B cell (primary cell): ENCODE measurements at regions not wholly inside any gene's neighbourhood (a gene's known extent, or its start where the extent isn't known, plus 50 kb on each side); places are given as distances from the start of the nearest gene placed in this dataset.

Experiments used
- ATAC-seq: fragments of 200-7000 bp; cut with Tn5 transposase; one replicate; pipeline ENCODE4 v1.10.0; 2021; ENCODE audit warnings: low read depth, mild to moderate bottlenecking, moderate number of reproducible peaks, moderate library complexity
- CTCF ChIA-PET: fragments of 350-600 bp; sonication (Branson Sonifier 250); formaldehyde crosslinking; loops from one replicate; lab custom pipeline; 2021; ENCODE audit warnings: antibody characterized with exemption, inconsistent platforms; lab: Charles Lee
- POLR2A ChIA-PET: fragments of 350-600 bp; sonication (Branson Sonifier 250); formaldehyde crosslinking; loops from one replicate; lab custom pipeline; 2021; ENCODE audit warnings: antibody characterized with exemption; lab: Charles Lee
- DNase-seq: peaks from one replicate; pipeline ENCODE4 v3.0.0; 2013
- H2AFZ ChIP-seq: 2 replicates; pipeline ENCODE4 v1.6.1; 2012; ENCODE audit warnings: mild to moderate bottlenecking, low read depth, low read length; ENCODE audit not compliant: insufficient read depth, poor library complexity, severe bottlenecking
- H3K27ac ChIP-seq, 2 donors: 1 replicate in 1 of 2; 2 replicates in 1 of 2; pipeline ENCODE4 v1.5.1; 2012 to 2013; ENCODE audit warnings: low read length in 2 of 2, mild to moderate bottlenecking in 2 of 2, moderate library complexity in 1 of 2
- H3K27me3 ChIP-seq, 4 experiments: fragments of 200-600 bp in 1 of 4; sonication (generic) in 1 of 4; replicated peaks in 1 of 4; 1 replicate in 2 of 4; 2 replicates in 2 of 4; pipeline versions ENCODE4 v1.6.1 to v1.7.0; 2013 to 2016; ENCODE audit warnings: low read length in 3 of 4, mild to moderate bottlenecking in 2 of 4, mixed read lengths in 1 of 4, moderate library complexity in 1 of 4; ENCODE audit not compliant: insufficient read depth in 4 of 4, control insufficient read depth in 3 of 4; ENCODE audit errors: control extremely low read depth in 1 of 4
- H3K36me3 ChIP-seq, 2 experiments: replicated peaks in 1 of 2; 1 replicate in 1 of 2; 2 replicates in 1 of 2; pipeline versions ENCODE4 v1.6.1 to v1.7.1; 2013; ENCODE audit warnings: low read length in 1 of 2; ENCODE audit not compliant: insufficient read depth in 2 of 2, control insufficient read depth in 1 of 2; ENCODE audit errors: control extremely low read depth in 1 of 2, extremely low read depth in 1 of 2
- H3K4me1 ChIP-seq, 2 donors: fragments of 200-600 bp in 1 of 2; sonication (generic) in 1 of 2; 1 replicate in 1 of 2; 2 replicates in 1 of 2; pipeline versions ENCODE4 v1.5.1 to v1.6.1; 2013 to 2017; ENCODE audit warnings: low read length in 2 of 2; ENCODE audit not compliant: control insufficient read depth in 2 of 2, insufficient read depth in 2 of 2
- H3K4me2 ChIP-seq: replicated peaks from 2 replicates; pipeline ENCODE3; 2012; ENCODE audit warnings: mild to moderate bottlenecking, low read depth, low read length; ENCODE audit not compliant: poor library complexity, severe bottlenecking
- H3K4me3 ChIP-seq, 5 experiments: fragments of 200-600 bp in 1 of 5; sonication (generic) in 1 of 5; 1 replicate in 3 of 5; 2 replicates in 2 of 5; pipeline versions ENCODE4 v1.5.1 to v1.7.0; 2011 to 2016; ENCODE audit warnings: low read length in 4 of 5, mild to moderate bottlenecking in 4 of 5, low read depth in 2 of 5, control low read depth in 1 of 5, moderate library complexity in 1 of 5; ENCODE audit not compliant: insufficient read depth in 1 of 5; ENCODE audit errors: control extremely low read depth in 1 of 5, extremely low read depth in 1 of 5
- H3K79me2 ChIP-seq: fragments of 200-600 bp; sonication (generic); one replicate; pipeline ENCODE4 v1.6.0; 2016; ENCODE audit warnings: low read length; ENCODE audit not compliant: control insufficient read depth, insufficient read depth
- H3K9ac ChIP-seq: fragments of 200-600 bp; sonication (generic); 2 replicates; pipeline ENCODE4 v1.6.1; 2017; ENCODE audit warnings: mild to moderate bottlenecking, low read length, moderate library complexity
- H3K9me3 ChIP-seq, 3 donors: one replicate each; pipeline versions ENCODE4 v1.6.1 to v1.7.1; 2013; ENCODE audit warnings: low read length in 2 of 3; ENCODE audit not compliant: control insufficient read depth in 2 of 3, insufficient read depth in 1 of 3; ENCODE audit errors: control extremely low read depth in 1 of 3
- H4K20me1 ChIP-seq: 2 replicates; pipeline ENCODE4 v1.6.0; 2012; ENCODE audit warnings: mild to moderate bottlenecking, low read length; ENCODE audit not compliant: insufficient read depth, control insufficient read depth, poor library complexity, severe bottlenecking
- H3K27ac Mint-ChIP-seq: one replicate; pipeline ENCODE4 v1.8.0; 2021; ENCODE audit warnings: mixed read lengths
- H3K27me3 Mint-ChIP-seq: one replicate; pipeline ENCODE4 v1.8.0; 2021; ENCODE audit warnings: mixed read lengths
- H3K4me1 Mint-ChIP-seq: one replicate; pipeline ENCODE4 v1.8.0; 2021; ENCODE audit warnings: mixed read lengths
- H3K4me3 Mint-ChIP-seq: one replicate; pipeline ENCODE4 v1.8.0; 2021; ENCODE audit warnings: mixed read lengths
- H3K9me3 Mint-ChIP-seq: one replicate; pipeline ENCODE4 v1.8.0; 2022; ENCODE audit warnings: mixed read lengths; ENCODE audit not compliant: insufficient read depth
- EZH2 ChIP-seq: IDR thresholded peaks from 2 replicates; pipeline ENCODE4 v1.6.1; 2012; ENCODE audit warnings: borderline replicate concordance, low read depth, mild to moderate bottlenecking, moderate library complexity, low read length; ENCODE audit not compliant: insufficient read depth, poor library complexity, severe bottlenecking
- WGBS: methylation state at CpG from one replicate; pipeline ENCODE4 v1.1.5; 2013; ENCODE audit warnings: missing lambda C conversion rate; ENCODE audit not compliant: insufficient coverage; 5-methylcytosine and 5-hydroxymethylcytosine counted together
- intact Hi-C: fragments of 100-400 bp; cut with micrococcal nuclease; formaldehyde crosslinking; loops from one replicate; pipeline ENCODE4 v1.10.0; 2022
- TF ChIP-seq, protein P1 (sequence below): fragments of 200-600 bp; IDR thresholded peaks from one replicate; pipeline ENCODE4 v1.8.0; 2022; ENCODE audit warnings: antibody characterized with exemption, mild to moderate bottlenecking

DNA sequence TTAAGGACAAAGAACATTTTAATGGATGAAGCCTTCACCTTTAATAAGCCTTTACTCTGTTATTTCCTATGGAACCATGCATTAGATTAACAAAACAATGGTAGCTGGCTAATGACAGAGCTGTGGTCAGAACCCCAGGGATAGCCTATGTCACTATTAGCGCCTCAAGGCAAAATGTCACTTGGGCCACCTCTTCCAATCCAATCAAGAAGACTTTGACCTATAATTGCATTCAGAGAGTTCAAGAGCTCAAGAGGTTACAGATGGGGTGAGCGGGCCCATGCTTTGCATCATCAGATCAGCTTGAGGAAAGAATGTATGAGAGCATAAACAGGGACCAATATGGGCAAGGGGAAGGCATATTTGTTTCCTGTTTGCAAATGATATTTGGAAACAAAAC, 425.1 kb downstream of the ARHGEF28 start:
- H3K4me1 Mint-ChIP-seq = no peaks in the 10 kb centered on the region
- peaks cover 20% of the 10 kb centered on the region for H3K27me3 Mint-ChIP-seq
- CTCF ChIA-PET = no interaction called here
- no peak for DNase-seq
- Histone ChIP-seq H3K9ac (no peak overlapping the region), H2AFZ (no peak overlapping the region), H3K27me3 (no peaks in the 10 kb centered on the region), H3K36me3 (no peaks in the 10 kb centered on the region), H3K4me2 (no peak overlapping the region), H3K9me3 (no peaks in the 10 kb centered on the region), H3K4me3 (no peak overlapping the region), H3K4me1 (no peaks in the 10 kb centered on the region), H4K20me1 (no peaks in the 10 kb centered on the region), H3K79me2 (no peaks in the 10 kb centered on the region), H3K27ac (no peak overlapping the region)
- H3K4me3 Mint-ChIP-seq = no peak overlapping the region
- H3K9me3 Mint-ChIP-seq = no peaks in the 10 kb centered on the region
- ATAC-seq = no peak
- POLR2A ChIA-PET = no interaction called here
- no peak overlapping the region for H3K27ac Mint-ChIP-seq
- TF ChIP-seq, protein P1, sequence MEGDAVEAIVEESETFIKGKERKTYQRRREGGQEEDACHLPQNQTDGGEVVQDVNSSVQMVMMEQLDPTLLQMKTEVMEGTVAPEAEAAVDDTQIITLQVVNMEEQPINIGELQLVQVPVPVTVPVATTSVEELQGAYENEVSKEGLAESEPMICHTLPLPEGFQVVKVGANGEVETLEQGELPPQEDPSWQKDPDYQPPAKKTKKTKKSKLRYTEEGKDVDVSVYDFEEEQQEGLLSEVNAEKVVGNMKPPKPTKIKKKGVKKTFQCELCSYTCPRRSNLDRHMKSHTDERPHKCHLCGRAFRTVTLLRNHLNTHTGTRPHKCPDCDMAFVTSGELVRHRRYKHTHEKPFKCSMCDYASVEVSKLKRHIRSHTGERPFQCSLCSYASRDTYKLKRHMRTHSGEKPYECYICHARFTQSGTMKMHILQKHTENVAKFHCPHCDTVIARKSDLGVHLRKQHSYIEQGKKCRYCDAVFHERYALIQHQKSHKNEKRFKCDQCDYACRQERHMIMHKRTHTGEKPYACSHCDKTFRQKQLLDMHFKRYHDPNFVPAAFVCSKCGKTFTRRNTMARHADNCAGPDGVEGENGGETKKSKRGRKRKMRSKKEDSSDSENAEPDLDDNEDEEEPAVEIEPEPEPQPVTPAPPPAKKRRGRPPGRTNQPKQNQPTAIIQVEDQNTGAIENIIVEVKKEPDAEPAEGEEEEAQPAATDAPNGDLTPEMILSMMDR = no peak
- no peak for TF ChIP-seq EZH2
- 100% methylated on average over 2 of the region's 2 CpGs for WGBS
- intact Hi-C loops = loop anchor here (10.0 kb wide), 1 partner anchor 594 kb away; the partner anchor contains the start of gene ENC1

DNA sequence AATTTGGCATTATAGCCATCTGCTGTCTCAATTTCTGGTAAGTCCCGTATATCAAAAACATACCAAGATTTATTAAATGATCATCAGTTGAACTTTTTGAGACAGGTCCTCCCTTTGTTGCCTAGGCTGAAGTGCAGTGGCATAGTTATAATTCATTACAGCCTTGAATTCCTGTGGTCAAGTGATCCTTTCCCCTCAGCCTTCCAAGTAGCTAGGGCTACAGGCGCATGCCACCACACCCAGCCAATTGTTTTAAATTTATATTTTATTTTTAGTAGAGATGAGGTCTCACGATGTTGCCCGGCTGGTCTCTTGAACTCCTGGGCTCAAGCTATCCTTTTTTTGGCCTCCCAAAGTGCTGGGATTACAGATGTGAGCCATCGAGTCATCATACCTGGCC, 418.9 kb downstream of the ARHGEF28 start:
- no peak overlapping the region for H3K4me3 ChIP-seq
- H4K20me1 ChIP-seq = no peaks in the 10 kb centered on the region
- POLR2A ChIA-PET = no interaction called here
- Mint-ChIP-seq H3K4me1 (no peaks in the 10 kb centered on the region), H3K4me3 (no peak overlapping the region), H3K27me3 (peaks cover 12% of the 10 kb centered on the region), H3K27ac (no peak overlapping the region), H3K9me3 (no peaks in the 10 kb centered on the region)
- TF ChIP-seq, protein P1 = no peak
- TF ChIP-seq EZH2 = no peak
- no peak overlapping the region for H3K27ac ChIP-seq
- intact Hi-C loops = no loop called here
- H3K4me2 ChIP-seq = no peak overlapping the region
- CTCF ChIA-PET = no interaction called here
- no CpG with 5 or more reads among the region's 5 CpGs for WGBS
- DNase-seq (no peak), ATAC-seq (no peak)
- H3K36me3 ChIP-seq = no peaks in the 10 kb centered on the region
- no peaks in the 10 kb centered on the region for H3K27me3 ChIP-seq
- no peaks in the 10 kb centered on the region for H3K4me1 ChIP-seq
- H3K79me2 ChIP-seq = no peaks in the 10 kb centered on the region
- H2AFZ ChIP-seq = no peak overlapping the region
- H3K9me3 ChIP-seq = no peaks in the 10 kb centered on the region
- H3K9ac ChIP-seq = no peak overlapping the region
